NCI-H2227 treated with DMSO at 0.1 percent for 48 hours (cell line): ENCODE measurements at regions not wholly inside any gene's neighbourhood (a gene's known extent, or its start where the extent isn't known, plus 50 kb on each side); places are given as distances from the start of the nearest gene placed in this dataset.
"Not testable (repeated sequence)": the region's sequence is repeated elsewhere in the genome, so short reads cannot be mapped to it uniquely, and the experiment has no call there.

Experiments used
- DNase-seq: peaks from one replicate; lab custom pipeline; 2025; lab: John Stamatoyannopoulos, UW

DNA sequence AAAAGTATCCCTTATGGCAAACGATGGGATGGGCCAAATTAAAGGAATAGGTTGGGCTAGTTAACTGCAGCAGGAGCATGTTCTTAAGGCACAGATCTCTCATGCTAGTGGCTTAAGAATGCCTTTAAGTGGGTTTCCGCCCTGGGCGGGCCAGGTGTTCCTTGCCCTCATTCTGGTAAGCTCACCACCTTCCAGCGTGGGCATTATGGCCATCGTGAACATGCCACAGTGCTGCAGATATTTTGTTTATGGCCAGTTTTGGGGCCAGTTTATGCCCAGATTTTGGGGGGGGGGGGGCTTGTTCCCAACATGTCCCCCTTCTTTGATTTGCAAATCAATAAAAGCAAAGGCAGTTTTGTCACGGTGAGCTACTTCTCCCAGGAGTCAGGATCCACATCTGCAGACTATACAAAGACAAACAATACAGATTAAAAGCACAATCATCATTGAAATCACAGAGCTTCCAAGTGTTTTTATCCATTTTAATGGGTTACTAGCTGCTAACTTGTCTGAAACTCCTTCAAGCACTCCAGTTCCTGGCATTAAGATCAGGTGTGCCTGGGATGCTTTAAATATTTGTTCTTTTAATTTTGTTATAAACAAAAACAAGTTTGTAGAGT, 563.3 kb upstream of the MBL2 start:
- not testable (repeated sequence) for DNase-seq

DNA sequence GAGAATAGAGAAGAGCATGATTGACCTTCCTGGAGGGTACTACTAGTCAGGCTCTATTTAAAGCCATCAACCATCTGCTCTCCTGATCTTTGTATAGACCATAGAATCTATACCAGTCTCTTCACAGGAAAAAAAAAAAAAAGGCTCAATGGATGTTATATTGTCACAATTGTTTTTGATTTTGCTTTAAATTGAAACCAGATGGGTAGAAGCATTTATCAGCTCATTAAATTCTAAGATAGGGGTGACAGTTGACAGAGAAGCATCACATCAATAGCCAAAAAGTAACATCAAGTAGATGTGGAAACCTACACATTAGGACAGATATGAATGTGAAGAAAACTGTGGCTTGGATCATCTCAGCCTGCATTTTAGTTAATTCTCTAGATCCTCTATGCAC, 558.9 kb upstream of the MBL2 start:
- peak; percentile 47 for DNase-seq

DNA sequence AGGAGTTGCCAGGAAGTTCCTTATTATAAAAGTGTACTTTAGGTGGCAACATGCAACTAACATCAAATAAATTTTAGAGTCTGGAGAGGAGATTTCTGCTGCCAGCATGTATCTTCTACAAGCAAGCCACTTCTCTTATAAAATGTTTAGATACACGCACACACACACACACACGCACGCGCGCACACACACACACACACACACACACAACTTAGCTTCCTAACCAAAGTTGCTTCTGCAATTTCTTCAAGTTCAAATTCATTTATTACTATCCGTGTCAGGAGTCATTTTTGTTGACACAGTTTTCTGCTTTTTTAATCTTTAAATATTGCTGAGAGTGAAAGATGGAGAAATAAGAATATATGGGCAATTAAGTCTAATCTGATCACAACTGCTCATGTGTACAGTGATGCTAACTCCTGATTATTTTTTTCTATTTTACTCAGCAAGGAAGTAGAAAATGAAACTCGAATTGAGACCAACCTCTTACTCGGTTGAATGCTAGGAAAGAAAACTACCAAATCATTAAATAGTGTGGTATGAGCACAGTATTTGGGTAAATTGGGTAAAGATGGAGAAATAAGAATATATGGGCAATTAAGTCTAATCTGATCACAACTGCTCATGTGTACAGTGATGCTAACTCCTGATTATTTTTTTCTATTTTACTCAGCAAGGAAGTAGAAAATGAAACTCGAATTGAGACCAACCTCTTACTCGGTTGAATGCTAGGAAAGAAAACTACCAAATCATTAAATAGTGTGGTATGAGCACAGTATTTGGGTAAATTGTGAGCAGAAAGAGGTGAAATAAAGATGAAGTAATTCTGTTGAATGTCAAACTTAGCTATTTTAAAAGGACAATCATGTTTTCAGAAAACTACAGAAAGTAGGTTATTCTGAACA, 554.1 kb upstream of the MBL2 start:
- not testable (repeated sequence) for DNase-seq

DNA sequence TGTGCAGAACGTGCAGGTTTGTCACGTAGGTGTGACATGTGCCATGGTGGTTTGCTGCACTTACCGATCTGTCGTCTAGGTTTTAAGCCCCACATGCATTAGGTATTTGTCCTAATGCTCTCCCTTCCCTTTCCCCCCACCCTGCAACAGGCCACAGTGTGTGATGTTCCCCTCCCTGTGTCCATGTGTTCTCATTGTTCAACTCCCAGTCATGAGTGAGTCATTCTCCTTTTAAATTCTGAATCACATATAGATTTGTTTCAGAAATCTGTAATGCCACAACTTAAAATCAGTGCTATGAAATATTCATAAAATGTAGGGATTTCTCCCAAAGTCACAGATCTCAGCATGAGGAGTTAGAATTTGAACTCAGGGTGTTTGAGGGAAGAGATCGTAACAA, 552.5 kb upstream of the MBL2 start:
- no peak for DNase-seq

DNA sequence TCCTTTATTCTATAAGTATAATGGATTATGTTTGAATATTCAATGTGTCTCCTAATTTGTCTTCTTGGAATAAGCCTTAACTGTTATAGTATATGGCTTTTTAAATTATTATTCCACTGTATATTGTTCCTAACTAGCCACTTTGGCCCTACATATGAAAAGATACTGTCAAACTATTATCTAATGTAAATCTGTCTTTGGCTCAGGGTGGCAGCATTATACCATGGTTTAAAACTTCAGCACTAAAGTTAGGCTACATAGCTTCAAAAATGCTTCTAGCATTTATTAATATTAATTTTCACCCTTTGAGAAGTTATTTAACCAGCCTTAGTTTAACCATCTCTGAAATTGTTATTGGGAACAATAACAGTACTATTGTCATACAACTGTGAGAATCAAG, 543.1 kb upstream of the MBL2 start:
- no peak for DNase-seq

DNA sequence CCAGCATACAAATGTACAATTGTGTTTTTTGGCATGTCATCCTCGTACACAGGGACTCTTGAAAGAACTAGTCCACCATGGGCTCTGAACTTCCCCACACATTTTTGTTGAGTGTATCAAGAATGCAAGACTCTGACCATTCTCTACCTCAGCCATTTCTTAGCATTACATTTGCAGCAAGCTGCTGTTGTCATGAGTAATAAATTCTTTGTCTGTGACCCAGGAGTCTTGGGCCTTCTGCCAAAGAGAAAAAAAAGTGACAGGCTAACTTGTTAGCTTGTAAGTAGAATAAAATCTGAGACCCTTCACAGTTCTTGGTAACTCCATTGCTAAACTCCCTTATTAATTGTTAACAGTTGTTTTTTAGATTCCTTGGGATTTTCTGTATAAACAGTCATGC, 542.3 kb upstream of the MBL2 start:
- DNase-seq, result no peak

DNA sequence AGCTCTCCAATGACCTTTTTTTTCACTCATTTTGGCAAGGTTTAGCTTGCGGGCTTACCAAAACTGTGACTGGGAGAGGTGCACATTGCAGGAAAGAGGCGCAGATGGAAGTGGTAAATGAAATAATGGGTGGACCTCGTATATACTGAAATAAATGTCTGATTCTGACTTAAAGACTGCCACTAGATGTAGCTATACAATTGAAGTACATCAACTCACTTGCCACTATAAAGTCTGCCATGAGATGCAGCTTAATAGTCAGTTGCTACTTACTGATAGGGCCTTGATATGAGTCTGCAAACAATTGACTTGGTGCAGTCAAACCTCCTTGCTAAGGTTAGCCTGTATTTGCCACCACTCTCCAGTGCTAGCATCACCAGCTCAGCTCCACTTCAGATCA, 525.9 kb upstream of the MBL2 start:
- no peak for DNase-seq

DNA sequence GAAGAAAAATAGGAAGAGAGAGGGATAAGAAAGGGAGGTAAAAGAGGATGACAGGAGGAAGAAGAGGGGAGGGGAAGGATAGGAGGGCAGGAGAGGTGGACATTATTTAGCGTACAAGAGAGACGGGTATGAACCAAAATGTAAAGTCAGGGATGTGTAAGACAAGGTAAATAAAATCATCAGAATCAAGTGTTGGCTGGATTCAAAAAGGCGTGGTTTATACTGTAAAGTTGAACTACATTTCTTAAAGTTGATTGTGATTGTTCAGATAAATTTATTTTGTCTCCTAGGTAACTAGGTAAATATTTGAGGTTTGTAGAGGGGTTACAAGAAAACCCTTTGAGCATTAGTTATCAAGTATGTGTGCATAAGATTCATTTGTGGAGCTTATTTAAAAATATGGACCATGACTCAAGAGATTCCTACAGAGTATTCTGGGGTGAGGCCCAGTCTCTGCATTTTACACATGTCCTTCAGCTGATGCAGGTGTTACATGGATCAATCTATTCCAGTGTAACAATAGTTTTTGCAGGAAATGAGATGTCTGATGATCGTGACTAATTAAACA, 512.1 kb upstream of the MBL2 start:
- DNase-seq, result no peak

GRCh38 chr10:53276797-53277196, 504.2 kb upstream of the MBL2 start:
- DNase-seq, result no peak

- no peak for DNase-seq
Observed at GRCh38 chr10:53269482-53269881, 496.9 kb upstream of the MBL2 start.

DNA sequence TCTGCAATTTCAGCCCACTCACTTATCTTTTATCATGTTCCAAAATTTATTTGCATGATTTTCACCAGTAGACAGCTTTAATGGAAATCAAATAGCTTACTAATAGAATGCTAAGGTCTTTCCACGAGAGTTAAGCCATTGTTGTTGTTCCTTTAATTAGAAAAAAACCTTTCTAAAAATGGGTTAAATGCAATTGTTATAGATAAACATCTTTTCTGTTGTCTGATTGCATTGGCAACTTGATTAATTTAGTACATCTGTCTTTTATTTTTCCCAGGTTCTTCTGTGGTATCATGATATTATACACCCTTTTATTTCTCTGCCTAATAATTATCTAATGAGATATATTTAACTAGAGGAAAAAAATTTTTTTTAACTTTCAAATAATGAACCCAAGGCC, 487.6 kb upstream of the MBL2 start:
- no peak for DNase-seq

GRCh38 chr10:53256623-53257022, 484.0 kb upstream of the MBL2 start:
- no peak for DNase-seq

GRCh38 chr10:53255661-53256205, 483.1 kb upstream of the MBL2 start:
- DNase-seq, result no peak

GRCh38 chr10:53253221-53253620, 480.6 kb upstream of the MBL2 start:
- DNase-seq, result no peak

DNA sequence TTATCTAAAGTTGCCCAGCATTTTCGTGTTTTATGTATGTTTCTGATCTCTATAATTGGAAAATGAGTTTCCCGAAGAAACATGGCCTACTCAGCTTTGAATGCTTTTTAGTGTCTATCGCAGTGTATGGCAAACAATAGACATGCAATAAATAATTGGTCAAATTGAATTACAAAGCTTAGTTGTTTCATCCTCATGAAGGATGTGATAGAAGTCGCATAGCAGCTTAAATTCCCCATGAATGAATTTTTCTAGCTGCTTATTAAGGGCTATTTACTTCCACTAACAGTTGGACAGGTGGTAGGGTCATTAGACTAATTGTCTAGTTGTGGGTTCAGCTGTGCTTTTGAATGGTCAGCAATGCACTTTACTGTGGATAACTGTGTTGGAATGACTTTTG, 467.3 kb upstream of the MBL2 start:
- DNase-seq, result peak; percentile 36

DNA sequence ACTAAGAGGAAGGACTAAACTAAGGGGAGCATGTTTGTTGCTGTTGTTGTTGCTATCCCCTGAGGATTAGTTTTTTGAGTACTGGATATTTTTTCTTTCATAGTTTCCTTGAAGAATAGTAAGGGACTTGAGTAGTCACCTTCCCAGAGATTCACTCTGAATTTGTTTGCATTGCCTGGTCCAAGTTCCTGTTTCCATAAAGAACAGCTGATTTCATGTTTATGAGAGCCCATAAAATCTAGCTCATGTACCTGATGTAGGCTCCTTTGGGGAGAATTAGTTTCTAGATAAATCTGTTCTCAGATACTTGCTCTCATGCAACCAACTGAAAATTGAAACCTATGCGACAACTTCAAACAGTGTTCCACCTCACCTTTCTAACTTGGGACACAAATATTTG, 464.4 kb upstream of the MBL2 start:
- no peak for DNase-seq

GRCh38 chr10:53233749-53234148, 461.2 kb upstream of the MBL2 start:
- peak; percentile 43 for DNase-seq

DNA sequence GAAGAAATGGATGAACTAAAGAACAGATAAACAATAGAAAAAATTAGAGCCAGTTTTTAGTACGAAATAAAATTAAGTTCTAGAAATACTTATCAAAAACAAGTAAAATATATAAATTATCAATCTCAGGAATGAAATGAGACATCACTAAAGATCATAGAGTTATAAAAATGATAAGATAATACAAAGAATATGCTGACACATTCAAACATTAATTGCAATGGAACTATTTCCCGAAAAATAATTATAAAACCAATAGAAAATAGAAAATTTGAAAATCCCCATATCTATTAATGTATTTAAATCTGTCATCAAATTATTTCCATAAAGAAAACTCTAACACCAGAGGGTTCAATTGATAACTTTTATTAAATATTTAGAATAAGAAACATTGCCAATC, 458.1 kb upstream of the MBL2 start:
- no peak for DNase-seq

DNA sequence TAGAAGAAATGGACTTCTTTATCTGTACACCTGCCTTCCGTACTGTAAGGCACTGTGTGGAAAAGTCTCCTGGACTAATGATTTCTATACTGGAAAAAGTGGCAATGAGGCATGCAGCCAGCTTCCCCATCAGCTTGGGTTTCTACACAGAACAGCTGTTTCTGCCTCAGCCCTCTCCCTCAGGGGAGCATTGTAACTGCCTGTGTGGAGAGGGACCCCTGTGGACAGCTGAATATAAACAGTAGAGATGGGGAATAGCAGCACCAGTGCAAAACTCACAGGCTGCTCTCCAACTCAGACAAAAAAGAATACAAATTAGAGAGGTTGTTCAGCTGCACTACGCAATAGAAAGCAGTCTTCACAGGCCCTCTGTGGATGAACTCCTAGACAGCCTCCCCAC, 451.3 kb upstream of the MBL2 start:
- DNase-seq, result peak; percentile 35

DNA sequence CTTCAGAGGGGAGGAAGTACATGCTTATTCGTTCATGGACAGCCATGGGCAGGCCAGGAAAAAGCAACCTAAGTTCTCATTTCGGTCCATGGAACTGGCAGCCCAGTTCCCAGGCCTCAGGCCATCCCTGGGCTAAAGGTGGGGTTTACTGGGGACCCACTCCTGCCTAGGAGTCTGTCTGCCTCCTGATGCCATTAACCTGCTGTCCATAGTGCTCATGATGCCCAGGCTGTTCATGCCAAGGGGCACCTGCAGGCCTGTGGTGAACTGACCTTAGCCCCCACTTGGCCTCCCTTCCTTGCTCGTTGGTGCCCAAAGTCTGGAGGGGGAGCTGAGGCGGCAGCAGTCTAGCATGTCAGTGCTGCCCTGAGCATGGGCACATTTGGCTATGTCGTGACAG, 450.2 kb upstream of the MBL2 start:
- no peak for DNase-seq

DNA sequence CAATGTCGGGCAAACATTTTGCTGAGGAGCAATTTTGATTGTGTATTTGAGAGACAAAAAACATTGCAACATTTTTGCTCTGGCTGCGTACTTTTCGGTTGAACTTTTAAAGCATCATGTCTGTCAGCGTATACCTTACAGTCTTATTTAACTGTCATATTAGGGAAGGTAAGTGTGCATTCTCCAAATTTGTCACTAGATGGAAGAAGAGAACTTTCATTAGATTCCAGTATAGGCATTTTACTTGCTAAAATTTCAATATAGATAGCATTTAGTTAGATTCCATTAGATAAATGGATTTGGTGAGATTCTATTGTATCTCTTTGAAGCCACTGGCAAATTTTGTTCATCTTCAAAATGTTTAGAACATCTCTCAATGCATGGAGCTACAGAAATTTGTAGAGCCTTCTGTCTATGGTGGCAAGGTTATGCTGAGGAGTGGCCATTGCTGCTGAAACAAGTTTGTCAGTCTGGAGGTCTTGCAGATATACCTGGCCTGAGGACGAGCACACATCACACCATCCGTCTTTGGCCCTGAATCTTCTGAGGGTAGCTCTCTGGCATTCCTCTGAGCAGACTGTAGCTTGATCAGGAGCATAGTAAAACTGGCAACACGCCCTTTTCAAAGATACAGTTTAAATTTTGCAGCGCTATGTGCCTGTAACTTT, 437.5 kb upstream of the MBL2 start:
- DNase-seq, result peak; percentile 44

- no peak for DNase-seq
Observed at GRCh38 chr10:53183733-53184132, 411.1 kb upstream of the MBL2 start.

- DNase-seq, result no peak
Observed at GRCh38 chr10:53177468-53177867, 404.9 kb upstream of the MBL2 start.
